Spleen (tissue), 7 donors: ENCODE measurements at regions not wholly inside any gene's neighbourhood (a gene's known extent, or its start where the extent isn't known, plus 50 kb on each side); places are given as distances from the start of the nearest gene placed in this dataset.

Source experiments
- CTCF ChIP-seq, 11 experiments: fragments of 200-600 bp in 7 of 11; fragments of 450-650 bp in 4 of 11; sonication (generic) in 4 of 11; IDR thresholded peaks in 8 of 11; conservative IDR thresholded peaks in 3 of 11; 1 replicate in 7 of 11; 2 replicates in 4 of 11; pipeline versions ENCODE4 v1.4.0 to v1.8.0; 2016 to 2021; ENCODE audit warnings: antibody characterized with exemption in 11 of 11, inconsistent platforms in 4 of 11, mild to moderate bottlenecking in 1 of 11
- POLR2A ChIP-seq, 3 donors: fragments of 450-650 bp; IDR thresholded peaks; one replicate each; pipeline ENCODE4 v1.5.1; 2017; ENCODE audit warnings: antibody characterized with exemption in 3 of 3, mild to moderate bottlenecking in 1 of 3
- donor health status: DM: no; HTN: no; CAD: no; lungs with moderate emphysema.
- donor health status: DM: no; HTN: no; CAD: no.
- donor health status: DM: no; HTN: no; CAD: no.

DNA sequence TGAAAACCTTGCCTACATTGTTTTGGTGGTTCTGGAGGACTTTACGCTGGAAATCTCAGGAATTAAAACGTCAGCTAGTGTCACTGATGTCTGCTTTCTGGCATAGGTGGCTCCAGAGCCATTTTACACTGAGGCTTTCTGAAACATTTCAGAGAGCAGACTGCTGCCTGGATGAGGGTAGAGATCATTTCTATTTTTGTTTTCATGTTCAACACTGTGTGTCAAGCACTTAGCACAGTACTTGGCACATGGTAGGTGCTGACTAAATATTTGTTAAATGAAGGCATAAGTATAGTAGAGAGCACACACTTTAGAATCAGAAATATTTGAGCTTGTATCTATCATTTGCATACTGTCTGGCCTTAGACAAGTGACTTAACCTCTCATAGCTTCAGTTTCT is 59.1 kb upstream of the FRY start:
- no peak for TF ChIP-seq CTCF (IDR thresholded peaks at IDR 0.05 in 8 of 11, conservative IDR thresholded peaks at IDR 0.05 in 3 of 11)
- no peak for TF ChIP-seq POLR2A (IDR thresholded peaks at IDR 0.05)
